GM19239 (cell line): ENCODE measurements at regions not wholly inside any gene's neighbourhood (a gene's known extent, or its start where the extent isn't known, plus 50 kb on each side); places are given as distances from the start of the nearest gene placed in this dataset.
"Not testable (repeated sequence)": the region's sequence is repeated elsewhere in the genome, so short reads cannot be mapped to it uniquely, and the experiment has no call there.

Source experiments
- DNase-seq: peaks from one replicate; pipeline ENCODE4 v3.0.0; 2011; ENCODE audit warnings: low spot score; ENCODE audit not compliant: insufficient read length
- FAIRE-seq: peaks from 2 replicates; lab custom pipeline; 2011; peaks lifted over from hg19 to GRCh38; lab: Jason Lieb, UNC

- DNase-seq = no peak
- no peak for FAIRE-seq
Measured at GRCh38 chr14:39680777-39681176, 248.5 kb upstream of the FBXO33 start.

- DNase-seq = no peak
- FAIRE-seq = no peak
Measured at GRCh38 chr14:39673734-39674133, 241.5 kb upstream of the FBXO33 start.

- DNase-seq = no peak
- FAIRE-seq = no peak
Measured at GRCh38 chr14:39673270-39673711, 241.1 kb upstream of the FBXO33 start.

- FAIRE-seq (no peak), DNase-seq (no peak)
Measured at GRCh38 chr14:39668449-39668848, 236.2 kb upstream of the FBXO33 start.

- DNase-seq (no peak), FAIRE-seq (peak; percentile 21)
Measured at GRCh38 chr14:39666386-39666785, 234.2 kb upstream of the FBXO33 start.

- no peak for DNase-seq
- peak; percentile 66 for FAIRE-seq
Measured at GRCh38 chr14:39665075-39665475, 232.8 kb upstream of the FBXO33 start.

- FAIRE-seq = no peak
- DNase-seq = no peak
Measured at GRCh38 chr14:39664646-39665045, 232.4 kb upstream of the FBXO33 start.

- FAIRE-seq = no peak
- peak; percentile 12 for DNase-seq
Measured at GRCh38 chr14:39641224-39641623, 209.0 kb upstream of the FBXO33 start.

GRCh38 chr14:39639009-39639408, 206.8 kb upstream of the FBXO33 start:
- not testable (repeated sequence) for DNase-seq, FAIRE-seq

GRCh38 chr14:39628087-39628486, 195.9 kb upstream of the FBXO33 start:
- FAIRE-seq = no peak

GRCh38 chr14:39626589-39627576, 194.7 kb upstream of the FBXO33 start:
- FAIRE-seq (no peak), DNase-seq (no peak)

More at GRCh38 chr14:39628087-39628486, 195.9 kb upstream of the FBXO33 start:
- no peak for DNase-seq

- DNase-seq (no peak), FAIRE-seq (no peak)
Measured at GRCh38 chr14:39621678-39622077, 189.4 kb upstream of the FBXO33 start.

GRCh38 chr14:39621223-39621622, 189.0 kb upstream of the FBXO33 start:
- no peak for FAIRE-seq
- no peak for DNase-seq

- FAIRE-seq = no peak
Measured at GRCh38 chr14:39617537-39617936, 185.3 kb upstream of the FBXO33 start.

GRCh38 chr14:39615352-39615751, 183.1 kb upstream of the FBXO33 start:
- no peak for FAIRE-seq
- no peak for DNase-seq

More at GRCh38 chr14:39617537-39617936, 185.3 kb upstream of the FBXO33 start:
- DNase-seq = no peak

- FAIRE-seq (no peak), DNase-seq (no peak)
Measured at GRCh38 chr14:39614297-39614923, 182.2 kb upstream of the FBXO33 start.

- DNase-seq (no peak), FAIRE-seq (no peak)
Measured at GRCh38 chr14:39609119-39609518, 176.9 kb upstream of the FBXO33 start.

- DNase-seq (no peak), FAIRE-seq (no peak)
Measured at GRCh38 chr14:39607978-39608377, 175.7 kb upstream of the FBXO33 start.

- no peak for DNase-seq
- FAIRE-seq = no peak
Measured at GRCh38 chr14:39603942-39604341, 171.7 kb upstream of the FBXO33 start.

- no peak for FAIRE-seq
- no peak for DNase-seq
Measured at GRCh38 chr14:39593377-39593776, 161.1 kb upstream of the FBXO33 start.

- no peak for DNase-seq
- no peak for FAIRE-seq
Measured at GRCh38 chr14:39592116-39592789, 160.0 kb upstream of the FBXO33 start.
